Left lung (tissue), 4 donors: ENCODE measurements at regions not wholly inside any gene's neighbourhood (a gene's known extent, or its start where the extent isn't known, plus 50 kb on each side); places are given as distances from the start of the nearest gene placed in this dataset.

Experiments used
- ATAC-seq: fragments of 200-7000 bp; cut with Tn5 transposase; one replicate; pipeline ENCODE4 v1.9.1; 2020; ENCODE audit warnings: moderate library complexity
- DNase-seq, 4 donors: peaks; one replicate each; pipeline ENCODE4 v3.0.0-alpha.2; 2013 to 2020
- H3K27ac ChIP-seq, 2 donors: fragments of 200-600 bp; sonication (generic) in 1 of 2; one replicate each; pipeline versions ENCODE4 v1.5.0 to v1.8.0; 2020 to 2021
- H3K27me3 ChIP-seq, 2 donors: fragments of 200-600 bp; sonication (generic) in 1 of 2; one replicate each; pipeline versions ENCODE4 v1.5.0 to v1.8.0; 2020 to 2021
- H3K36me3 ChIP-seq, 2 donors: fragments of 200-600 bp; sonication (generic) in 1 of 2; one replicate each; pipeline versions ENCODE4 v1.5.0 to v1.8.0; 2020 to 2021
- H3K4me1 ChIP-seq, 2 donors: fragments of 200-600 bp; one replicate each; pipeline ENCODE4 v1.8.0; 2021
- H3K4me3 ChIP-seq, 2 donors: fragments of 200-600 bp; sonication (generic) in 1 of 2; one replicate each; pipeline versions ENCODE4 v1.5.0 to v1.8.0; 2020 to 2021; ENCODE audit warnings: mild to moderate bottlenecking in 1 of 2
- H3K9me3 ChIP-seq, 2 donors: fragments of 200-600 bp; sonication (generic) in 1 of 2; one replicate each; pipeline versions ENCODE4 v1.5.0 to v1.8.0; 2020 to 2021
- CTCF ChIP-seq, 2 donors: fragments of 200-600 bp; sonication (generic) in 1 of 2; IDR thresholded peaks; one replicate each; pipeline versions ENCODE4 v1.5.0 to v1.8.0; 2021; ENCODE audit warnings: antibody characterized with exemption in 2 of 2
- intact Hi-C, 2 donors: fragments of 100-400 bp; cut with DNase I; formaldehyde crosslinking; loops; one replicate each; pipeline versions ENCODE4 v1.11.2 to v1.14.2; 2022
- donor health status: DM: no; HTN: yes; CAD: no.
- donor health status: DM: no; HTN: no; CAD: no.

GRCh38 chr4:108224611-108225053, 55.9 kb upstream of the LEF1 start:
- no peak overlapping the region for H3K27ac ChIP-seq
- DNase-seq (peak in 1 of 4 donors; percentile 4), ATAC-seq (no peak)
- no peaks in the 10 kb centered on the region for H3K27me3 ChIP-seq
- intact Hi-C loops: no loop called here
- no peak overlapping the region for H3K4me3 ChIP-seq
- no peaks in the 10 kb centered on the region for H3K9me3 ChIP-seq
- no peaks in the 10 kb centered on the region for H3K36me3 ChIP-seq
- no peak for TF ChIP-seq CTCF (IDR thresholded peaks at IDR 0.05)
- H3K4me1 ChIP-seq: no peaks in the 10 kb centered on the region

- Histone ChIP-seq H3K27me3 (no peaks in the 10 kb centered on the region), H3K4me1 (no peaks in the 10 kb centered on the region), H3K27ac (no peak overlapping the region), H3K9me3 (no peaks in the 10 kb centered on the region), H3K36me3 (no peaks in the 10 kb centered on the region), H3K4me3 (no peak overlapping the region)
- intact Hi-C loops: no loop called here
- TF ChIP-seq CTCF (IDR thresholded peaks at IDR 0.05): no peak
- ATAC-seq (no peak), DNase-seq (no peak)
Observed at GRCh38 chr4:108223313-108223712, 54.6 kb upstream of the LEF1 start.

- no peak overlapping the region for H3K4me3 ChIP-seq
- TF ChIP-seq CTCF (IDR thresholded peaks at IDR 0.05): no peak
- intact Hi-C loops: no loop called here
- H3K4me1 ChIP-seq: no peaks in the 10 kb centered on the region
- H3K36me3 ChIP-seq: no peaks in the 10 kb centered on the region
- H3K9me3 ChIP-seq: no peaks in the 10 kb centered on the region
- no peak for DNase-seq
- H3K27ac ChIP-seq: no peak overlapping the region
- H3K27me3 ChIP-seq: no peaks in the 10 kb centered on the region
- ATAC-seq: no peak
Observed at GRCh38 chr4:108219998-108220397, 51.3 kb upstream of the LEF1 start.
